Natural killer cell treated with Interleukin-12 subunit alpha and Interleukin-12 subunit beta and Interleukin-15 and Interleukin-18, amount 100 ng/mL, for 72 hours (primary cell): ENCODE measurements at regions not wholly inside any gene's neighbourhood (a gene's known extent, or its start where the extent isn't known, plus 50 kb on each side); places are given as distances from the start of the nearest gene placed in this dataset.
"Not testable (repeated sequence)": the region's sequence is repeated elsewhere in the genome, so short reads cannot be mapped to it uniquely, and the experiment has no call there.

Source experiments
- ATAC-seq, 2 donors: fragments of 150-1000 bp; cut with Tn5 transposase in 1 of 2; sonication (Bioruptor Pico), chemical (Tn5 transposase) in 1 of 2; 2 replicates each; pipeline ENCODE4 v1.10.0; 2021
- DNase-seq: peaks from one replicate; pipeline ENCODE4 v3.0.0; 2022; ENCODE audit warnings: low spot score
- H3K27ac Mint-ChIP-seq, 2 donors: 1 replicate in 1 of 2; 2 replicates in 1 of 2; pipeline ENCODE4 v1.8.0; 2022; ENCODE audit warnings: mixed read lengths in 2 of 2, mild to moderate bottlenecking in 1 of 2, moderate library complexity in 1 of 2
- H3K27me3 Mint-ChIP-seq, 2 donors: 1 replicate in 1 of 2; 2 replicates in 1 of 2; pipeline ENCODE4 v1.8.0; 2022; ENCODE audit warnings: mixed read lengths in 2 of 2
- H3K36me3 Mint-ChIP-seq: one replicate; pipeline ENCODE4 v1.8.0; 2022; ENCODE audit warnings: mixed read lengths
- H3K4me1 Mint-ChIP-seq, 2 donors: 1 replicate in 1 of 2; 2 replicates in 1 of 2; pipeline ENCODE4 v1.8.0; 2022; ENCODE audit warnings: low read depth in 2 of 2, mixed read lengths in 2 of 2, mild to moderate bottlenecking in 1 of 2
- H3K4me3 Mint-ChIP-seq: one replicate; pipeline ENCODE4 v1.8.0; 2022; ENCODE audit warnings: mixed read lengths
- H3K9me3 Mint-ChIP-seq: 2 replicates; pipeline ENCODE4 v1.8.0; 2022; ENCODE audit warnings: mixed read lengths

DNA sequence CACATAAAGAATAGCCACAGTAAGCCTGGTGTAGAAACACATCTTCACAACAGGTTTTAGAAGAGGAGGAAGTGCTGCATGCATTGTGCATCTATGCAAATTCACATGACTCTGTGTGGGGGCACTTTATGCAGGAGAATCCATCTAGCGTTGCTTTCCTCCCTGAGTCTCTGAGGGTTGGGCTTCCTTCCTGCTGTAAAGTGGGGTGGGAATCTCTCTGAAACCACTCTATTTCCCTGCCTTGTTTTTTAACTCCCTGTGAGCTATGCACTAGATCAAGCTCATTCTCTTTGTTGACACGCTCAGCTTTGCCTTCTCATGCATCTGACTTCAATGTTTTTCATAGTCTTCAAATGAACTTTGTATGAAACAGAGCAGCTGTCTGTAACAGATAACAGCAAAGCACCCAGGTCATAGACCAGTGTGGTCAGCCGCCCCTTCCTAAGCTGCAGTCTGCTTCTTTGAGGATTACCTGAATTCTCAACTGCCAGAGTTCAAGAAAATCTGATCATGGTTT is 102.7 kb upstream of the DPH5 start:
- H3K4me3 Mint-ChIP-seq, result peak overlapping the region; percentile 50
- peak overlapping the region; percentile 52 to 60 for H3K27ac Mint-ChIP-seq
- DNase-seq, result no peak
- H3K36me3 Mint-ChIP-seq, result peaks cover 4% of the 10 kb centered on the region
- peak in 1 of 2 donors; percentile 43 for ATAC-seq
- H3K4me1 Mint-ChIP-seq, result peaks cover 26 to 39% of the 10 kb centered on the region in 2 donors
- H3K27me3 Mint-ChIP-seq, result peaks cover 0 to 14% of the 10 kb centered on the region in 2 donors
- no peaks in the 10 kb centered on the region for H3K9me3 Mint-ChIP-seq

DNA sequence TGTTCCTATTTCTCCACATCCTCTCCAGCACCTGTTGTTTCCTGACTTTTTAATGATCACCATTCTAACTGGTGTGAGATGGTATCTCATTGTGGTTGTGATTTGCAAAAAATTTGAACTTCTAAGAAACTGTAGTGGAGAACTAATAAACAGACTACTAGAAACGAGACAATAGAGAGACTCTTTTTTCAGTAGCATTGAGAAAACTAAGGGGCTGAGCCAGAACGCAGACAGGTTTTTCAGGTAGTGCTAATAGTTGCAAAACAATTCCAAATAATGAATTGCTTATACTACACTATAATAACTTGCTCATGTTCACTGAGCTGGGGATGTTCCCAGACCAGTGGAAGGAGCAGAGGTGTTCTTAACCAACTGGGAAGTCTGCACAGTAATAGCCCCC is 98.8 kb upstream of the DPH5 start:
- no peaks in the 10 kb centered on the region for H3K9me3 Mint-ChIP-seq
- DNase-seq (no peak), ATAC-seq (no peak)
- peaks cover 22 to 42% of the 10 kb centered on the region in 2 donors for H3K4me1 Mint-ChIP-seq
- no peak overlapping the region for H3K27ac Mint-ChIP-seq
- no peak overlapping the region for H3K4me3 Mint-ChIP-seq
- peaks cover 4% of the 10 kb centered on the region for H3K36me3 Mint-ChIP-seq
- H3K27me3 Mint-ChIP-seq, result peaks cover 0 to 12% of the 10 kb centered on the region in 2 donors

DNA sequence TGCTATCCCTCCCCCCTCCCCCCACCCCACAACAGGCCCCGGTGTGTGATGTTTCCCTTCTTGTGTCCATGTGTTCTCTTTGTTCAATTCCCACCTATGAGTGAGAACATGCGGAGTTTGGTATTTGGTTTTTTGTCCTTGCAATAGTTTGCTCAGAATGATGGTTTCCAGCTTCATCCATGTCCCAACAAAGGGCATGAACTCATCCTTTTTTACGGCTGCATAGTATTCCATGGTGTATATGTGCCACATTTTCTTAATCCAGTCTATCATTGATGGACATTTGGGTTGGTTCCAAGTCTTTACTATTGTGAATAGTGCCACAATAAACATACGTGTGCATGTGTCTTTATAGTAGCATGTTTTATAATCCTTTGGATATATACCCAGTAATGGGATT is 98.3 kb upstream of the DPH5 start:
- H3K27ac Mint-ChIP-seq, H3K36me3 Mint-ChIP-seq, H3K4me3 Mint-ChIP-seq, ATAC-seq, H3K9me3 Mint-ChIP-seq, DNase-seq: not testable (repeated sequence)
- peaks cover 0 to 13% of the 10 kb centered on the region in 2 donors for H3K27me3 Mint-ChIP-seq
- H3K4me1 Mint-ChIP-seq, result peaks cover 22 to 41% of the 10 kb centered on the region in 2 donors

DNA sequence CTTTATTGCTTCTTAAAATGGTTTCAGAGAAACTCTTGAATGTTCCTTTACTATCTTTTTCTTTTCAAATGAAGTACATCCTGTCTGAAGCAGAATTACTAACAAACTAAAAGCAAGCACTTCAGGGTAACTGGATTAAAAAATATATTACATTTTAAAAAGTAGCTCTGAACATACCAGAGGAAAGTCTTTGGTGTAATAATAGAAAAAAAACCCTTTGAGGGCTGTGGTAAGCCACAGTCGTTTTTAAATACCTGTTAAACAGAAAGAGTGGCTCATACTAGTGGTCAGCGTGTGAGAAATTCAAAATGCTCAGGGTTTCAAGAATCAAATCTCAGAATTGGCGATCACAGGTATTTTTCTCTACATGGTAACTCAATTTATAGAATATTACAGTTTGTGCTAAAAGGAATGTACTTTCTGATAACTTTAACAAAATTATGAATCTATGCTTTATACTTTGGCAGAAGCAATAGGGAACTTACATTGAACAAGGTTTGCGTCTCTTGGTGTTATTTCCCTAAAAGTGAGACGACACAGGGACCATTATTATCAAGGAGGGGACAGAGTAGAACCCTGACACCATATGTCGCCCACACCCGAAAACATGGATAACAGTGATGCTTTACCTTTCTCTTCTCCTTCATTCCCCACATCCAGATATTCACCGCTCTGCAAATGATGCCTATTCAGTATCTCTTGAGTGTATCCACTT is 97.0 kb upstream of the DPH5 start:
- Mint-ChIP-seq H3K27ac (peak overlapping the region in 1 of 2 donors; percentile 14), H3K36me3 (peaks cover 4% of the 10 kb centered on the region), H3K4me3 (peak overlapping the region; percentile 5), H3K9me3 (no peaks in the 10 kb centered on the region), H3K4me1 (peaks cover 16 to 33% of the 10 kb centered on the region in 2 donors), H3K27me3 (peaks cover 0 to 14% of the 10 kb centered on the region in 2 donors)
- peak; percentile 74 to 80 for ATAC-seq
- DNase-seq, result no peak

DNA sequence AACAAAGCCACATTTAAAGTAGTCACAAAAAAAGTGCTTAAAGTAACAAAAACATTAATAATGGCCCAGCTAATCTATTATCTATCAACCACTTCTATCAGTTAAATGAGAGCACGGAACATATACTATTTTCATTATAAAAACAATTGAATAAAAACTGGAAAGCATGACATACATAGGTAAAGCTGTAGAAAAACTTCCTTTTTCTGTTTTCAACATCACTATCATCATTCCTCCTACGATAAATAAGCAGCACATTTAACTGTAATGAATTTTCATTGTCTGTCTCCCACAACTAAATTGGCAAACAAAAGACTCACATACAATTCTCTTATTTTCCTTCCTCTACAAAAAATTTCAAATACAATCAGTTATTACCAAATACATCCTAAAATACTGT is 96.4 kb upstream of the DPH5 start:
- Mint-ChIP-seq H3K4me3 (peak overlapping the region; percentile 5), H3K27me3 (peaks cover 0 to 14% of the 10 kb centered on the region in 2 donors), H3K9me3 (no peaks in the 10 kb centered on the region), H3K36me3 (peaks cover 4% of the 10 kb centered on the region), H3K27ac (peak overlapping the region in 1 of 2 donors; percentile 14), H3K4me1 (peaks cover 16 to 33% of the 10 kb centered on the region in 2 donors)
- DNase-seq (no peak), ATAC-seq (no peak)

DNA sequence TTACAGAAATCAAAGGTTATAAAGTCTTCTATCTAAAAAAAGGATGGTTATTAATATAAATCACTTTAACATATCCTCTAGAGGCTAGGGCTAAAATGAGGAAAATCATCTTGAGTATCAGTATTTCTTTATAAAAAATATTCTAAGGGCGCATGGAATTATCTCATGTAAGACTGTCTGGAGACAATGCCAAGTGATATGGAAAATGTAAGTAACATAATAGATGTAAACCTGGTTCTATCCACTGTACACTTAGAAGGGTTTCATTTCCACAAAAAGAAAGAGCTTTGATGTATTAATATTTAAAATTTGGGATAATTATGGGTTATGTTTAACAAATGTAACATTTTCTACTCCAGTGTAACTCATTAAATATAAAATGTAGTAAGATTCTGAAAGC is 95.9 kb upstream of the DPH5 start:
- peaks cover 16 to 33% of the 10 kb centered on the region in 2 donors for H3K4me1 Mint-ChIP-seq
- no peak overlapping the region for H3K27ac Mint-ChIP-seq

DNA sequence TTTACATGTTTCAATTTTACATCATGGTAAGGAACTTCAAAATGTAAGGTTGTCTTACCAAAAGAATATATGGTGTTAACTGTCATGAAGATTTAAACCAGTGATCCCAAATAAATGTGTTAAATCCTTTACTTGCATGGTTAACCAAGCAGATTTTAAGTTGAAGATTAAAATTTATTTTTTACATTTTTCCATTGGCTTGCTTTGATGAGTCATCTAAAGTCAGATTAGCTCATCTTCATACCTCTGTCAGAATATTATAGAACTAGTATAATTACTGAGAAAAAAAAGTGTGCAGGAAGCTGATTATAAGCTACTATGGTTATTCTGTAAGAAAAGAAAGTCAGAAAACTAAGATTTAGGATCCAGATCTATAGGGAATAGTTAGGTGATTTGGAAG is 95.3 kb upstream of the DPH5 start:
- Mint-ChIP-seq H3K4me1 (peaks cover 16 to 33% of the 10 kb centered on the region in 2 donors), H3K36me3 (peaks cover 4% of the 10 kb centered on the region), H3K9me3 (no peaks in the 10 kb centered on the region), H3K4me3 (no peak overlapping the region), H3K27ac (no peak overlapping the region), H3K27me3 (peaks cover 0 to 14% of the 10 kb centered on the region in 2 donors)
- DNase-seq (no peak), ATAC-seq (no peak)

More for the DNA sequence above, 95.9 kb upstream of the DPH5 start:
- no peak overlapping the region for H3K4me3 Mint-ChIP-seq
- DNase-seq, result no peak
- H3K9me3 Mint-ChIP-seq, result no peaks in the 10 kb centered on the region
- no peak for ATAC-seq
- peaks cover 4% of the 10 kb centered on the region for H3K36me3 Mint-ChIP-seq
- H3K27me3 Mint-ChIP-seq, result peaks cover 0 to 14% of the 10 kb centered on the region in 2 donors

DNA sequence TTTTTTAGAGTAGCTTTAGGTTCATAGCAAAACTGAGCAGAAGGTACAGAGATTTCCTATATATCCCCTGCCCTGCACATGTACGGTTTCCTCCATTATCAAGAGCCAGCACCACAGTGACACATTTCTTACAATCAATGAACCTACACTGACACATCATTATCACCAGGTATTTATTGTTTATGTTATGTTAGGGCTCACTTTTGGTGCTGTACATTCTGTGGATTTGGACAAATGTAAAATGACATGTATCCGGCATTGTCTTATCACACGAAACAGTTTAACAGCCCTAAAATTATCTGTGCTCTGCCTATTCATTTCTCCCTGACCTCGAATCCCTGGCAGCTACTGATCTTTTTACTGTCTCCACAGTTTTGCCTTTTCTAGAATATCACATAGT is 93.7 kb upstream of the DPH5 start:
- no peaks in the 10 kb centered on the region for H3K9me3 Mint-ChIP-seq
- no peak overlapping the region for H3K4me3 Mint-ChIP-seq
- no peak for ATAC-seq
- H3K27me3 Mint-ChIP-seq, result peaks cover 0 to 12% of the 10 kb centered on the region in 2 donors
- DNase-seq, result no peak
- peaks cover 14 to 33% of the 10 kb centered on the region in 2 donors for H3K4me1 Mint-ChIP-seq
- no peaks in the 10 kb centered on the region for H3K36me3 Mint-ChIP-seq
- no peak overlapping the region for H3K27ac Mint-ChIP-seq

DNA sequence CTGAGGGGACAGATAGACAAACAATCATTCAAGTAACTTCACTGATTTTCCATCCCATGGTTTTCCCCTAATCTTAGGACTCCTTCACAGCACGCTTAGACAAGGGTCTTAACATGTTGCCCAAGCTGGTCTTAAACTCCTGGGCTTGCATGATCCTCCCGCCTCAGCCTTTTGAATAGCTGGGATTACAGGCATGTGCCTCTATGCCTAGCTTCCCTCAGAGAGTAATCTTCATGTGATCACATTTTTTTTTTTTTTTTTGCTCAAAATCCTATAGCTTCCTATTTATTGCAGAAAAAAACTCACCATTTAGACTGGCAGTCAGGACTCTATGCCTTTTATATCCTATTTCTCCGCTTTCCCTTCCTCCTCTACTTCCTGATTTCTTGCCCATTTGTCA is 90.4 kb upstream of the DPH5 start:
- H3K27me3 Mint-ChIP-seq, result peaks cover 0 to 5% of the 10 kb centered on the region in 2 donors
- DNase-seq (no peak), ATAC-seq (no peak)
- H3K4me1 Mint-ChIP-seq, result peaks cover 19 to 28% of the 10 kb centered on the region in 2 donors
- peaks cover 5% of the 10 kb centered on the region for H3K9me3 Mint-ChIP-seq
- H3K4me3 Mint-ChIP-seq, result no peak overlapping the region
- H3K27ac Mint-ChIP-seq, result peak overlapping the region in 1 of 2 donors; percentile 4
- H3K36me3 Mint-ChIP-seq, result peaks cover 8% of the 10 kb centered on the region

DNA sequence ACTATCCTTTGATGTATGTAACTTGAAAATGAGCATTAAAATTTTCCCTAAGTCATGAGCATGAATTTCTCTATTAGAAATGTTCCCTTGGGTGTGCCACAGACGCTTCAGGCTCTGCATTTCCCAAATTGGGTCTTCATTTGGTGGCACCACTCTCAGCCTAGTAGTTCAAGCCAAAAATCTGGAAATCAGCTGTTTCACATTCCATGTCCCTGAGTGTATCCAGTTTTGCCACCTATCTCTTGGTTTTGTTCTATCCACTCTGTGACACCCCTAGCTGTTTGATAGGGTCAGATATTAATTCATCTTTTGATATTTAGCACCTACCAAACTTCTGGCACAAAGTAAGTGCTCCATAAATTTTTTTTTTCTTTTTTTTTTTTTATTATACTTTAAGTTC is 89.5 kb upstream of the DPH5 start:
- H3K4me3 Mint-ChIP-seq, result no peak overlapping the region
- H3K36me3 Mint-ChIP-seq, result peaks cover 8% of the 10 kb centered on the region
- peaks cover 24 to 33% of the 10 kb centered on the region in 2 donors for H3K4me1 Mint-ChIP-seq
- no peak for ATAC-seq
- peaks cover 5% of the 10 kb centered on the region for H3K9me3 Mint-ChIP-seq
- no peak for DNase-seq
- H3K27ac Mint-ChIP-seq, result no peak overlapping the region
- peaks cover 0 to 5% of the 10 kb centered on the region in 2 donors for H3K27me3 Mint-ChIP-seq

DNA sequence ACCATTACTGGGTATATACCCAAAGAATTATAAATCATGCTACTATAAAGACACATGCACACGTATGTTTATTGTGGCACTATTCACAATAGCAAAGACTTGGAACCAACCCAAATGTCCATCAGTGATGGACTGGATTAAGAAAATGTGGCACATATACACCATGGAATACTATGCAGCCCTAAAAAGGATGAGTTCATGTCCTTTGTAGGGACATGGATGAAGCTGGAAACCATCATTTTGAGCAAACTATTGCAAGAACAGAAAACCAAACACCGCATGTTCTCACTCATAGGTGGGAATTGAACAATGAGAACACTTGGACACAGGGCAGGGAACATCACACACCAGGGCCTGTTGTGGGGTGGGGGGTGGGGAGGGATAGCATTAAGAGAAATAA is 88.5 kb upstream of the DPH5 start:
- not testable (repeated sequence) for H3K4me3 Mint-ChIP-seq, H3K27ac Mint-ChIP-seq, DNase-seq, H3K9me3 Mint-ChIP-seq, H3K36me3 Mint-ChIP-seq, ATAC-seq, H3K27me3 Mint-ChIP-seq
- H3K4me1 Mint-ChIP-seq, result peaks cover 26 to 37% of the 10 kb centered on the region in 2 donors

DNA sequence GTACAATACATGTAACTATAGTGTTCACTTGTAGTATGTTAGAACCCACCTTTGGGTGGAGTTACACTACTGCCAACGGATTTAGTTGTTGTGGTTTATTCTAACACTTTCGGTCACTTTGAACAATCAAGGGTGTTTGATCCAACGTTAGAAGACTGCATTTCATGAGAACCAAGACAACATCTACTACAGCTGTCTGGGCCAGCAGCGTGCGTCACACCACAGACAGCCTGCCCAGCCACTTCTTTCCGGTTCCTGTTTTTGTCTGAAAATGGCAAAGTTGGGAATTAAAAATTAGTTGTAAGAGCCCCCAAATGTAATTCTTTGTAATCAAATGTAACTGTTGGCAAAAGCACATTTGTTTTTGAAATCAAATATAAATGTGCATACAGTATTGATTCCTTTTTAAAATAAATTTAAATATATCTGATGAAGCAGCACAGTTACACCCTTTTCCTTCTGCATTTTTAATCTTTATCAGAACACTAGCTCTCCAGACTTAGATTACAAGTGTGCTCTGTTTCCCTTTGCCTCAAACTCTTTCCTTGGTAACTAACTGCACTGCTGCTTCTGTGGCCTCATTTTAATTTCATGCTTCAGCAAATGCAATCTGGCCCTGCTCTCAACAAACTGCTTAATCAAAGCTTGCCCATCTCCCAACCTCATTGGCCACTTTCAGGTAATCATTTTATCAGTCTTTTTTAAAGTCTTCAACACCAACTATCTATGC is 86.6 kb upstream of the DPH5 start:
- Mint-ChIP-seq H3K36me3 (peaks cover 8% of the 10 kb centered on the region), H3K27ac (peak overlapping the region; percentile 69 to 80), H3K27me3 (peaks cover 0 to 5% of the 10 kb centered on the region in 2 donors), H3K4me1 (peaks cover 26 to 37% of the 10 kb centered on the region in 2 donors), H3K4me3 (peak overlapping the region; percentile 72), H3K9me3 (peaks cover 5% of the 10 kb centered on the region)
- peak; percentile 71 to 92 for ATAC-seq
- DNase-seq, result no peak

DNA sequence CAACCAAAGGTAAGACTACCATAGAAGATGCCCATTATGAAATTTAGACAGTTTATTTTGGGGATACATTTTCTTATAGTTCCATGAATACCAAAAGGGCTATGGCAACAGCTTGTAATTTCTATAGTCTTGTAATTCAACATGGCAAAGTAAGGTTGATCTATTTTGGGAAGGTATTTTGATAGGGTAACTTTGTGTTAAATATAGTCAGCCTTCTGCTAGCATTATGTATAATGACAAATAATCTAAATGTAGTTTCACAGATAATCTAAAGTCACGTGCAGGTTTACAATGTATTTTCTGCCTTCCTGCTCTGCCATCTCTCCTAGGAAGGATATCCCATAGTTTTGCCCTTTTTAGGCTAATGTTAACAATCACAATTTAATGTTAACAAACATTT is 85.9 kb upstream of the DPH5 start:
- peaks cover 0 to 5% of the 10 kb centered on the region in 2 donors for H3K27me3 Mint-ChIP-seq
- peak overlapping the region; percentile 72 for H3K4me3 Mint-ChIP-seq
- H3K4me1 Mint-ChIP-seq, result peaks cover 26 to 37% of the 10 kb centered on the region in 2 donors
- no peak for DNase-seq
- peaks cover 8% of the 10 kb centered on the region for H3K36me3 Mint-ChIP-seq
- peaks cover 5% of the 10 kb centered on the region for H3K9me3 Mint-ChIP-seq
- ATAC-seq, result no peak
- H3K27ac Mint-ChIP-seq, result peak overlapping the region; percentile 69 to 80

DNA sequence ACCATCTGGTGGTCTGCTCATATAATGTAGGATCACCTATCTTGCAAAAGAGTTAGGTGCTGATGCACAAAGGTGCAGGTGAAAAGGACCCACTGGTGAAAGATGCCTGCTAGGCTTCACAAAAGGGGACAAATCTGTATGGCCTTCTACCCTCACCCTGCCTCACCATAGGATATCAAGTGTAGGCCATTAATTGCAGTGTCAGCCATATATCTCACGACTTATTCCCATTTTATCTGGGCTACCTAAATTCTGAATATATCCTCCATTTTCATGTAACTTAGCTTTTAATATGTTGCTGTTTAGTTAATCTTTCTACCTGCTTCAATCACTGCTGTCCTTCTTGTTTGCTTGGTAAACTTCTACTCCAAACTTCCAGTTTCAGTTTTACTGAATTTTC is 84.2 kb upstream of the DPH5 start:
- Mint-ChIP-seq H3K9me3 (peaks cover 5% of the 10 kb centered on the region), H3K4me3 (no peak overlapping the region), H3K27me3 (peaks cover 0 to 2% of the 10 kb centered on the region in 2 donors), H3K4me1 (peaks cover 23 to 31% of the 10 kb centered on the region in 2 donors), H3K36me3 (peaks cover 8% of the 10 kb centered on the region), H3K27ac (peak overlapping the region in 1 of 2 donors; percentile 69)
- no peak for DNase-seq
- ATAC-seq, result no peak
